HEK293T (cell line): ENCODE measurements at regions not wholly inside any gene's neighbourhood (a gene's known extent, or its start where the extent isn't known, plus 50 kb on each side); places are given as distances from the start of the nearest gene placed in this dataset.

Experiments used
- ARNT ChIP-seq: fragments of 450-650 bp; IDR thresholded peaks from 2 replicates; pipeline ENCODE4 v1.6.1; 2017; ENCODE audit warnings: mild to moderate bottlenecking
- BHLHE40 ChIP-seq: fragments of 450-650 bp; IDR thresholded peaks from 2 replicates; pipeline ENCODE4 v1.6.1; 2016; ENCODE audit warnings: mild to moderate bottlenecking, moderate library complexity, borderline replicate concordance
- ELF4 ChIP-seq: fragments of 450-650 bp; IDR thresholded peaks from 2 replicates; pipeline ENCODE4 v1.6.1; 2017; ENCODE audit warnings: antibody characterized with exemption
- FOXK2 ChIP-seq: fragments of 450-650 bp; IDR thresholded peaks from 2 replicates; pipeline ENCODE4 v1.6.1; 2016; ENCODE audit warnings: mild to moderate bottlenecking
- SP1 ChIP-seq: fragments of 450-650 bp; IDR thresholded peaks from 2 replicates; pipeline ENCODE4 v1.6.1; 2017

DNA sequence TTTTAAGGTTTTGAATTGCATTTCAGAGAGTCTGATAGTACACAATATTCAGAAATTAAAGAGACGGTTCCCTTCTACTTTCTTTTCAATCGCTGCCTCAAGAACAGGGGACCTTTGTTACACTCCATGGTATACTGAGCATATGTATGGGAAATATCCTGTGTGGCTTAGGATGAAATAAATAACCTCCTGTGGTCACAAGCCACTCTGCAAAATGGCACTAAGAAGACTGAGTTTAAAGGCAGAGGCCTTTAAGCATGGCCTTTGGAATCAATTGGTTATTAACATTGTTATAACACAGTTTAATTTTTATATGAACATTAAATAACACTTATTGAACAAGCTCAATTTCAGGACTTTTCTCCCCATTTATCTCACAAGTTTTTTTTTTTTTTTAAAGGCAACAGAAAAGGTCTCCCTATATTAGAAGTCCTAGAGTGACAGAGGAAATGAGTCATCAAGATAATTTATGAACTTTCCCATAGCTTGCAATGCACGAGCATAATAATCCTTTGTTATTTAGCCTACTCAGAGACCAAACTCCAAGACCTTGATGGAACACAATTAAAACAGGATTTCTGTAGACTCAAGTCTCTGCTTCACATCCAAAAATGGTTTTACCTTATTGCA, 341.9 kb downstream of the TMEM167A start:
- TF ChIP-seq BHLHE40 = no peak
- TF ChIP-seq SP1 = no peak
- no peak for TF ChIP-seq FOXK2
- no peak for TF ChIP-seq ELF4
- no peak for TF ChIP-seq ARNT
